Ovary (tissue), 7 donors: ENCODE measurements at regions not wholly inside any gene's neighbourhood (a gene's known extent, or its start where the extent isn't known, plus 50 kb on each side); places are given as distances from the start of the nearest gene placed in this dataset.

ENCODE experiments used
- DNase-seq, 5 donors: peaks; one replicate each; pipeline ENCODE4 v3.0.0-alpha.2; 2019 to 2020
- H3K27ac ChIP-seq, 2 donors: fragments of 200-600 bp; one replicate each; pipeline versions ENCODE4 v1.5.1 to v1.8.0; 2019 to 2022
- H3K27me3 ChIP-seq: fragments of 200-600 bp; one replicate; pipeline ENCODE4 v1.8.0; 2022
- H3K36me3 ChIP-seq: fragments of 200-600 bp; sonication (generic); one replicate; pipeline ENCODE4 v1.5.1; 2019
- H3K4me1 ChIP-seq: one replicate; pipeline ENCODE4 v1.8.1; 2013; ENCODE audit warnings: mild to moderate bottlenecking, moderate library complexity; ENCODE audit not compliant: insufficient read depth
- H3K4me3 ChIP-seq: fragments of 200-600 bp; sonication (generic); one replicate; pipeline ENCODE4 v1.5.1; 2017
- H3K9me3 ChIP-seq, 2 donors: fragments of 200-600 bp in 1 of 2; sonication (generic) in 1 of 2; one replicate each; pipeline versions ENCODE4 v1.5.1 to v1.8.1; 2013 to 2019; ENCODE audit warnings: mild to moderate bottlenecking in 1 of 2, moderate library complexity in 1 of 2
- CTCF ChIP-seq, 3 donors: fragments of 450-650 bp in 2 of 3; fragments of 200-600 bp in 1 of 3; IDR thresholded peaks; one replicate each; pipeline versions ENCODE4 v1.5.1 to v1.8.0; 2016 to 2022; ENCODE audit warnings: antibody characterized with exemption in 3 of 3, mild to moderate bottlenecking in 1 of 3
- EP300 ChIP-seq: sonication (generic); formaldehyde crosslinking; IDR thresholded peaks from one replicate; pipeline ENCODE4 v1.6.1; 2017; ENCODE audit warnings: antibody characterized with exemption
- POLR2A ChIP-seq: fragments of 450-650 bp; IDR thresholded peaks from one replicate; pipeline ENCODE4 v1.6.1; 2017; ENCODE audit warnings: antibody characterized with exemption, mild to moderate bottlenecking, moderate library complexity
- WGBS, 3 donors: extraction: QIAGEN DNeasy Blood & Tissue Kit in 1 of 3; methylation state at CpG; one replicate each; pipeline versions ENCODE4 v1.1.5 to v1.1.7; 2013 to 2017; 5-methylcytosine and 5-hydroxymethylcytosine counted together
- intact Hi-C, 4 donors: fragments of 100-400 bp; cut with DNase I; formaldehyde crosslinking; loops; one replicate each; pipeline versions ENCODE4 v1.11.0 to v1.15.1; 2022 to 2023
- donor health status: DM: no; HTN: no; CAD: no; lungs with moderate emphysema.
- donor health status: DM: no; HTN: no; CAD: no.
- donor health status: Bipolar disorder and iron deficiency.
- donor health status: DM: no; HTN: no; CAD: no.
- donor health status: DM: yes; HTN: yes; CAD: no.

DNA sequence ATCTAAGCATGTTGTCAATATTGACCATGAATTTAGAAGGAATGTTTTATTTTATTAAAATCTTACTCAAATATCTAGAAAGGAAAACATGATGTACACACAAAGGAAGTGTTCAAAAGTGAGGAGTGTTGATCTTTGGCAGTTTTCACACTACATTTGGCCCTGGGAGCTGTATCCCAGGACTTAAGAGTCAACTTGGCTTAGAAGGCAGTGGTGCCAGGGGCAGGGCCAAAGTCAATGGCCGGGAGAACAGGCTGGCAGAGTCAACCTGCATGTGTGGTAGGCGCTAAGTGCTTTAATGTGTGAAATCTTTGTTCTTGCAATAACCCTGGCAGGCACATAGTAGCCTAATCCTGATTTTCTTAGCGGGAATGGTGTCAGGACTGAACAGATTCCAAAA is 228.4 kb downstream of the TENT4A start:
- no peak overlapping the region for H3K27ac ChIP-seq
- intact Hi-C loops = no loop called here
- H3K27me3 ChIP-seq = no peaks in the 10 kb centered on the region
- TF ChIP-seq POLR2A = no peak
- no peak for TF ChIP-seq CTCF (IDR thresholded peaks at IDR 0.05)
- TF ChIP-seq EP300 = no peak
- DNase-seq = no peak
- no peaks in the 10 kb centered on the region for H3K36me3 ChIP-seq
- H3K4me3 ChIP-seq = no peak overlapping the region
- 68 to 76% (median 74%) methylated on average over 3 of the region's 3 CpGs for WGBS, 3 donors
- no peaks in the 10 kb centered on the region for H3K4me1 ChIP-seq
- no peaks in the 10 kb centered on the region for H3K9me3 ChIP-seq

- Histone ChIP-seq H3K4me1 (no peaks in the 10 kb centered on the region), H3K27ac (no peak overlapping the region), H3K36me3 (no peaks in the 10 kb centered on the region), H3K9me3 (no peaks in the 10 kb centered on the region), H3K4me3 (no peak overlapping the region), H3K27me3 (no peaks in the 10 kb centered on the region)
- TF ChIP-seq CTCF (IDR thresholded peaks at IDR 0.05) = no peak
- TF ChIP-seq EP300 = no peak
- no peak for TF ChIP-seq POLR2A
- intact Hi-C loops = no loop called here
- 84 to 88% (median 88%) methylated on average over 11 of the region's 11 CpGs for WGBS, 3 donors
- no peak for DNase-seq
Observed at GRCh38 chr5:6943197-6944112, 230.2 kb downstream of the TENT4A start.

- Histone ChIP-seq H3K9me3 (no peaks in the 10 kb centered on the region), H3K4me3 (no peak overlapping the region), H3K4me1 (no peaks in the 10 kb centered on the region), H3K27ac (no peak overlapping the region), H3K36me3 (no peaks in the 10 kb centered on the region), H3K27me3 (no peaks in the 10 kb centered on the region)
- TF ChIP-seq CTCF (IDR thresholded peaks at IDR 0.05) = no peak
- no peak for TF ChIP-seq EP300
- no peak for TF ChIP-seq POLR2A
- intact Hi-C loops = no loop called here
- no peak for DNase-seq
- WGBS, 3 donors = 45 to 58% (median 48%) methylated on average over 2 of the region's 2 CpGs
Observed at GRCh38 chr5:6948562-6948961, 235.3 kb downstream of the TENT4A start.

- no peak for DNase-seq
- Histone ChIP-seq H3K27ac (no peak overlapping the region), H3K4me1 (no peaks in the 10 kb centered on the region), H3K36me3 (no peaks in the 10 kb centered on the region), H3K9me3 (no peaks in the 10 kb centered on the region), H3K4me3 (no peak overlapping the region), H3K27me3 (no peaks in the 10 kb centered on the region)
- 78 to 84% (median 83%) methylated on average over 3 of the region's 3 CpGs for WGBS, 3 donors
- intact Hi-C loops = no loop called here
- no peak for TF ChIP-seq CTCF (IDR thresholded peaks at IDR 0.05)
- no peak for TF ChIP-seq EP300
- no peak for TF ChIP-seq POLR2A
Observed at GRCh38 chr5:6949230-6949629, 236.0 kb downstream of the TENT4A start.
